ENCODE measurements at regions not wholly inside any gene's neighbourhood (a gene's known extent, or its start where the extent isn't known, plus 50 kb on each side); places are given as distances from the start of the nearest gene placed in this dataset.

DNA sequence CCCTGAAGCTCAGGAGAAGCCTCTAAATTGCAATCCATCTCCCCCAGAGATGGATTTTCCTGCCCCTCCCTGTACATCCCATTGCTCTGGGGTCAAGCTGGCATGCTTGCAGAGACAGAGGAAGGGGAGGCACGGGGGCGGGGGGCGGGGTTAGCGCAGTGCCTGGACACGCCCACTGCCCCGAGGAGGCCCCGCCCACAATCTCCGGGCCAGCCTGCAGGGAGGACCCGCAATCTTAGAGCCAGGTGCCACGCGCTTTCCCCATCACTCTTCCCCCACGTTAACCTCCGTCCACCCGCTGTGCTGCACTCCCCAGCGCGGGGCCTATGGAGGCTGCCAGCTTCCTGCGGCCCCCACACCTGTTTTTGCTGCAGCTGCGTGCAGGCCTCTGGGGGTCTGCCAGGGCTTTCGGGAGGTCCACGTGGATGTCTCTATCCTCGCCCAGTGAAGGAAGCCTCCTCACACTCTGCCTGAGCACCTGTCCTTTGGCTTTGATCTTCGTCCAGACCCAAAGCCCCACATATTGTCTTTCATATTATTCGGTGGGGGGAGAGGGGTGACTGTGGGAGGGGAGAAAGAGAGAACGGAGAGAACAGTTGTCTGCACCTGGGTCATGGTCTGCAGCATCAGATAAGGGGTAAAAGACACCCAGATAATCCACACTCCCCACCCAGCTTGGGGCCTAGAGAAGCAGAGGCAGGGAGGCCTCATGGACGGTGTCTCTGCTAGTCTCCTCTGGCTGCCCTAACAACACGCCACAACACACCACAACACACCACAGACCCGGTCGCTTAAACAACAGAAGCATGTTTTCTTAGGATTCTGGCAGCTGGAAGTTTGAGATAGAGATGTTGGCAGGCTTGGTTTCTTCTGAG, 118.0 kb upstream of the MEF2A start:
- H2AFZ ChIP-seq (ENCODE audit: insufficient read depth, low read depth, low read length, poor library complexity, severe bottlenecking): peak overlapping the region; percentile 58
- CTCF ChIA-PET: no interaction called here
- no peaks in the 10 kb centered on the region for H3K27me3 ChIP-seq (replicated peaks in 1 of 4; ENCODE audit: control extremely low read depth in 1 of 4, control insufficient read depth in 3 of 4, insufficient read depth in 4 of 4, low read length in 3 of 4)
- peaks cover 0 to 7% (median 0%) of the 10 kb centered on the region in 3 donors for H3K9me3 ChIP-seq (ENCODE audit: control extremely low read depth in 1 of 3, control insufficient read depth in 2 of 3, insufficient read depth in 1 of 3, low read length in 2 of 3)
- ATAC-seq (ENCODE audit: low read depth): peak; percentile 40
- H4K20me1 ChIP-seq (ENCODE audit: control insufficient read depth, insufficient read depth, low read length, poor library complexity, severe bottlenecking): no peaks in the 10 kb centered on the region
- Mint-ChIP-seq H3K4me1 (peaks cover 55% of the 10 kb centered on the region), H3K9me3 (ENCODE audit: insufficient read depth) (no peaks in the 10 kb centered on the region), H3K4me3 (peak overlapping the region; percentile 44), H3K27me3 (no peaks in the 10 kb centered on the region), H3K27ac (peak overlapping the region; percentile 12)
- H3K4me1 ChIP-seq (ENCODE audit: control insufficient read depth in 2 of 2, insufficient read depth in 2 of 2, low read length in 2 of 2): peaks cover 51 to 68% of the 10 kb centered on the region in 2 donors
- WGBS (ENCODE audit: insufficient coverage): 22% methylated on average over 21 of the region's 28 CpGs
- peak overlapping the region; percentile 20 for H3K9ac ChIP-seq (ENCODE audit: low read length)
- TF ChIP-seq, protein P1, sequence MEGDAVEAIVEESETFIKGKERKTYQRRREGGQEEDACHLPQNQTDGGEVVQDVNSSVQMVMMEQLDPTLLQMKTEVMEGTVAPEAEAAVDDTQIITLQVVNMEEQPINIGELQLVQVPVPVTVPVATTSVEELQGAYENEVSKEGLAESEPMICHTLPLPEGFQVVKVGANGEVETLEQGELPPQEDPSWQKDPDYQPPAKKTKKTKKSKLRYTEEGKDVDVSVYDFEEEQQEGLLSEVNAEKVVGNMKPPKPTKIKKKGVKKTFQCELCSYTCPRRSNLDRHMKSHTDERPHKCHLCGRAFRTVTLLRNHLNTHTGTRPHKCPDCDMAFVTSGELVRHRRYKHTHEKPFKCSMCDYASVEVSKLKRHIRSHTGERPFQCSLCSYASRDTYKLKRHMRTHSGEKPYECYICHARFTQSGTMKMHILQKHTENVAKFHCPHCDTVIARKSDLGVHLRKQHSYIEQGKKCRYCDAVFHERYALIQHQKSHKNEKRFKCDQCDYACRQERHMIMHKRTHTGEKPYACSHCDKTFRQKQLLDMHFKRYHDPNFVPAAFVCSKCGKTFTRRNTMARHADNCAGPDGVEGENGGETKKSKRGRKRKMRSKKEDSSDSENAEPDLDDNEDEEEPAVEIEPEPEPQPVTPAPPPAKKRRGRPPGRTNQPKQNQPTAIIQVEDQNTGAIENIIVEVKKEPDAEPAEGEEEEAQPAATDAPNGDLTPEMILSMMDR (IDR thresholded peaks at IDR 0.05): no peak
- TF ChIP-seq EZH2 (IDR thresholded peaks at IDR 0.05; ENCODE audit: borderline replicate concordance, insufficient read depth, low read depth, low read length, poor library complexity, severe bottlenecking): no peak
- peak overlapping the region in 1 of 5 experiments; percentile 26 for H3K4me3 ChIP-seq (ENCODE audit: control extremely low read depth in 1 of 5, extremely low read depth in 1 of 5, insufficient read depth in 1 of 5, low read depth in 2 of 5, low read length in 4 of 5)
- intact Hi-C loops (cut with micrococcal nuclease): no loop called here
- H3K27ac ChIP-seq (ENCODE audit: low read length in 2 of 2): no peak overlapping the region
- POLR2A ChIA-PET: no interaction called here
- DNase-seq: no peak
- peak overlapping the region; percentile 64 for H3K4me2 ChIP-seq (replicated peaks; ENCODE audit: low read depth, low read length, poor library complexity, severe bottlenecking)
- H3K36me3 ChIP-seq (replicated peaks in 1 of 2; ENCODE audit: control extremely low read depth in 1 of 2, control insufficient read depth in 1 of 2, extremely low read depth in 1 of 2, insufficient read depth in 2 of 2, low read length in 1 of 2): no peaks in the 10 kb centered on the region
- no peaks in the 10 kb centered on the region for H3K79me2 ChIP-seq (ENCODE audit: control insufficient read depth, insufficient read depth, low read length)

DNA sequence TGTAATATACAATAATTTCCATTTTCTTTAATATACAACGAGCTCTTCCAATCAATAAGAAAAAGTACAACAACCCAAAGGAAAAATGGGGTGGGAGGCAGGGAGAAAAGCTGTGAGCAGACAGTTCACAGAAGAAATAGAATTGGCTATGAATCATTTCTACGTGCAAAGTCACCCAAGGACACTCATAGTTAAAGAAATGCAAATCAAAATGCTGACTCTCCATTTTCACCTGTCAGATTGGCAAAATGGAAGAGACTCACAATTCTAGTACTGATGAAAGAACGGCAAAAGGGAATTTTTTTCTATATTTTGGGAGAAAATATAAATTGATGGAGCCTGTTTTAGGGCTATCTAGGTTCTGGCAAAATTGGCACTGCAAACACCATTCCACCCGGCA, 116.3 kb upstream of the MEF2A start:
- Mint-ChIP-seq H3K27me3 (no peaks in the 10 kb centered on the region), H3K9me3 (ENCODE audit: insufficient read depth) (no peaks in the 10 kb centered on the region), H3K4me3 (no peak overlapping the region), H3K4me1 (peaks cover 53% of the 10 kb centered on the region), H3K27ac (no peak overlapping the region)
- CTCF ChIA-PET: interaction anchor here (1.3 kb wide), 1 partner anchor 18 kb away, joined by 4 read pairs; no protein-coding TSS in a partner anchor
- H4K20me1 ChIP-seq (ENCODE audit: control insufficient read depth, insufficient read depth, low read length, poor library complexity, severe bottlenecking): no peaks in the 10 kb centered on the region
- POLR2A ChIA-PET: interaction anchor here (0.6 kb wide), 1 partner anchor 9 kb away, joined by 6 read pairs; no protein-coding TSS in a partner anchor
- no peak for DNase-seq
- H3K27ac ChIP-seq (ENCODE audit: low read length in 2 of 2): no peak overlapping the region
- H2AFZ ChIP-seq (ENCODE audit: insufficient read depth, low read depth, low read length, poor library complexity, severe bottlenecking): no peak overlapping the region
- intact Hi-C loops (cut with micrococcal nuclease): no loop called here
- no peaks in the 10 kb centered on the region for H3K79me2 ChIP-seq (ENCODE audit: control insufficient read depth, insufficient read depth, low read length)
- H3K9ac ChIP-seq (ENCODE audit: low read length): no peak overlapping the region
- H3K4me1 ChIP-seq (ENCODE audit: control insufficient read depth in 2 of 2, insufficient read depth in 2 of 2, low read length in 2 of 2): peaks cover 44 to 63% of the 10 kb centered on the region in 2 donors
- no peak for TF ChIP-seq EZH2 (IDR thresholded peaks at IDR 0.05; ENCODE audit: borderline replicate concordance, insufficient read depth, low read depth, low read length, poor library complexity, severe bottlenecking)
- TF ChIP-seq, protein P1 (IDR thresholded peaks at IDR 0.05): no peak
- no peak for ATAC-seq (ENCODE audit: low read depth)
- 88% methylated on average over 1 of the region's 4 CpGs for WGBS (ENCODE audit: insufficient coverage)
- no peaks in the 10 kb centered on the region for H3K36me3 ChIP-seq (replicated peaks in 1 of 2; ENCODE audit: control extremely low read depth in 1 of 2, control insufficient read depth in 1 of 2, extremely low read depth in 1 of 2, insufficient read depth in 2 of 2, low read length in 1 of 2)
- no peak overlapping the region for H3K4me2 ChIP-seq (replicated peaks; ENCODE audit: low read depth, low read length, poor library complexity, severe bottlenecking)
- H3K27me3 ChIP-seq (replicated peaks in 1 of 4; ENCODE audit: control extremely low read depth in 1 of 4, control insufficient read depth in 3 of 4, insufficient read depth in 4 of 4, low read length in 3 of 4): no peaks in the 10 kb centered on the region
- peaks cover 0 to 7% (median 0%) of the 10 kb centered on the region in 3 donors for H3K9me3 ChIP-seq (ENCODE audit: control extremely low read depth in 1 of 3, control insufficient read depth in 2 of 3, insufficient read depth in 1 of 3, low read length in 2 of 3)
- H3K4me3 ChIP-seq (ENCODE audit: control extremely low read depth in 1 of 5, extremely low read depth in 1 of 5, insufficient read depth in 1 of 5, low read depth in 2 of 5, low read length in 4 of 5): no peak overlapping the region
